ENCODE measurements at regions not wholly inside any gene's neighbourhood (a gene's known extent, or its start where the extent isn't known, plus 50 kb on each side); places are given as distances from the start of the nearest gene placed in this dataset.
"Not testable (repeated sequence)": the region's sequence is repeated elsewhere in the genome, so short reads cannot be mapped to it uniquely, and the experiment has no call there.

DNA sequence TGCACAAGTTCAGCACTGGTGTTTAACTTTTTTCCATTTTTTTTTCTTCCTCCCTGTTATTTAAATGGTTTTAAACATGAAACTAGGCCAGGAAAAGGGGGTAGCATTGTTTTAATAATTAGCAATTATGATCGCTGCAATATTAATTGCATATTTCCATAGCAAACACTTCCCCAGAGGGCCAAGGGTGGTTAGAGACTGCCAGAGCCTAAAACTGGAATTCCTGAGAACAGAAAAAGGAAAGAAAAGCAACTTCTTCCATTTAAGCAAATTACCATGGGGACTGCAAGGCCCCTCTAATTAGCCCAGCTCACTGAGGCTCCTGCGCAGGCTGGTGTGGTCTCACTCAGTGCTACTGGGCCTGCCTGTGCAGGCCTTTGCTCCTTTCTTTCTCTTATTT is 201.5 kb downstream of the SMAD2 start:
- no peak for DNase-seq (ENCODE audit: low read depth in 3 of 3)

DNA sequence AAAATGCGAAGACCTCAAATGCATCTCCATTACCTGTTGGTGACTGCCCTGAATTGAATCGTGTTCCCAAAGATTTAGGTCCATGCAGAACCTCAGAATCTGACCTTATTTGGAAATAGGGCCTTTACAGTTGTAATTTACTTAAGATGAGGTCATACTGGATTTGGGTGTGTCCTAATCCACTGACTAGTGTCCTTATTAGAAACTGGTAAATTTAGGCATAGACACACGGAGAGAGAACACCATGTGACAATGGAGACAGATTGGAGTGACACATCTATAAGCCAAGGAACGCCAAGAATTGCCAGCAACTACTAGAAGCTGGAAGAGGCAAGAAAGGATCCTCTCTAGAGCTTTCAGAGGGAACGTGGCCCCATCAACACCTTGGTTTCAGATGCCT is 203.1 kb downstream of the SMAD2 start:
- DNase-seq (ENCODE audit: low read depth in 3 of 3): no peak

DNA sequence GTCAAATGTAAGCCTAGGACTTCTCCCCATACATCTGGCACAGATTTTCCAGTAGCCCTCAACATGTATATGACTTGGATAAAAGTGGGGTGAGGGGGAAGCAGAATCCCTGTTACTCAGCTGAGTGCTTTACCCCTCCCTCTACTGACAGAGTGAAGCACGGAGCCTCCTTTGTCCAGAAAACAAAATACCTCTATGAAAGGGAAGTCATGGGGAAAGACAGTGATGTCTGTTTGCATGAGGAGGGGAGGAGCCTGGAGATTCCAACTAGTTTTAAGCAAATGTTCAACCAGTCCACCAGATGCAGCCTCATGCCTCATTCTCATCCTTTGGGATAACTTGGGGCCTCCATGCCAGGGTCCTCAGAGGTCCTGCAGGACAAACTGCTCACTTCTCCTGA is 203.9 kb downstream of the SMAD2 start:
- no peak for DNase-seq (ENCODE audit: low read depth in 3 of 3)

DNA sequence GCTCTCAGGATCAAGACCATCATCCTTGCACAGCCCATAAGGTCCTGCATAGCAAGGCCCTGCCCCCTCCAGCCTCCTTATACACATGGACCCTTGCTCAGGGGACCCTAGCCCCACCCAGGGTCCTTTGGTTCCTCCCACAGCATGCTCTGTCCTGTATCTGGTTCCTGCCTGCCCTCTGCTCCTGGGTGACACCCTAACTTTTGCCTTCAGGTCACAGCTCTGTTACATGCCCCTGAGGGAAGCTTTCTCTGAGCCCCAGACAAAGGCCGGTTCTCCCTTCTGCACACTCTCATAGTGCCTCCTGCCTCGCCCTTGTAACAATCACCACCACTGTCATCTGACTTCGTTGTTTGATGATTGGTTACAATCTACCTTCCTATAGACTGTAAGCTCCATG is 204.8 kb downstream of the SMAD2 start:
- DNase-seq (ENCODE audit: low read depth in 3 of 3): no peak

DNA sequence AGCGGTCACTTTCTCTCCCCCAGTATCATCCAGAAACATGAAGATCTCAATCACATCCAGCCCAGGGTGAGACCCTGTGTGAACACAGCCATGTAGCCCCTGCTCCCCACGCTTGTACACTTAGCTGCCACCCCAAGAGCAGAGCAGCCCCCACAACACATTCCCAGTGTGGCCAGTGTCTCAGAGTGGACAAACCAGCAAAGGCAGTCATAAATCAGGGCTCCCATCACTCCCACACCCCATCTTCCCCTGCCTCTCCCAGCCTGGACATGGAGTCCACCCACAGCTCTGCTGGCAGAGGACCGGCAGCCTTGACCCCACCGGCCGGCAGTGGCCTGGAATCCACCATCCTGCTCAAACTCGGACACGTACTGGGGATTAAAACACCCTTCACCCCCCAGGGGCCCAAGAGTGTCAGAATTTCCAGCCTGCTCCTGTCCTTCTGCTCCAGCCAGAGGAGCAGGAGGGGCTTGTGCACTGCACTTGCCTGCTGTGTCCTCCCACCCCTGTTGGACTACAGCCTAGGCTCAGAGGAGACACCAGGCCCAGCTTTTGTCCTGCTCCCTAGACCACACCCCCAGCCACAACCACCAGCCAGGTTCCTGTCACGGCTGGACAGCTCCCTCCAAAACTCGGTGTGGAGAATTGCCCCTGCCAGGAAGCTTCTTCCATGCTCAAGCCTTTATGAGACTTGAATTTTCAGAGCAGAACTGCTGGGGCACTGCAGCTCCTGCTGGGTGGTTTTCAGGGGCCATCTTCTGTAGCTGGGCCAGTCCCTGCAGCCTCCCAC is 206.1 kb downstream of the SMAD2 start:
- DNase-seq (ENCODE audit: low read depth in 3 of 3): no peak

DNA sequence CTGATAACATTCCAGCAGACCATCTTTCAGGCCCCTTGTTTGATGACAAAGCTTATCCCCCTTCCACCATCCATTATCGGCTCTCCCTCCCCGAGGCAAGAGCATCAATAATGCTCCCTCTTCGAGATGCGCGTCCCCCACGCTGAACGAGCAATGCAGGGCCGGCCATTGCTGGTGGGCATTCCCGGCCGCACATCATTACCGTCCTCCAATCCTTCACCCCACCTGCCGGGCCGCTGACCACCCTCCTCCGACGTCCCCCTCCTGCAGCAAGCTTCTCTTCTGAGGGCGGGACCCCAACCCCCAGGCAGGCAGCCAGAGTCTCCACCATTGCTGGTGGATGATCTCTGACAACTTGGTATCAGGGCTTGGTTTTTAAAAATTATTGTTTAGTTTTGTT is 208.6 kb downstream of the SMAD2 start:
- DNase-seq (ENCODE audit: low read depth in 3 of 3): no peak

DNA sequence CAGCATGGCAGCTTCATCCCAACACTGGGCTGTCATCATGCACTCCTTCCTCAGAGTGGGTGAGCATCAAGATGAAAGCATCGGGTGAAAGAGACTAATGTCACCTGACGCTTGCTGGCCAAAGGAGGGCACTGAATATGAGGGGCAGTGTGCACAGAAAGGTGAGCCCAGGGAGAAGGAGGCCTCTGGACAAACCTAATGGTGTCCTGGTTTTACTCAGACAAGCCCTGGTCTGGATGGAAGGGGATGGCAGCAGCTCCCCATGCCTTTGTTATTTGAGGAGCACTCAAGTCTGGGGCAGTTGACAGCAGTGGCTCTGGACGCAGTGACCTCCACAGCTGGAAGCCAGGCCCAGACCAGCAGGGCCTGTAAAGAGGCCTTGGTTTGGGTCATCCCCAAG is 209.7 kb downstream of the SMAD2 start:
- no peak for DNase-seq (ENCODE audit: low read depth in 3 of 3)

DNA sequence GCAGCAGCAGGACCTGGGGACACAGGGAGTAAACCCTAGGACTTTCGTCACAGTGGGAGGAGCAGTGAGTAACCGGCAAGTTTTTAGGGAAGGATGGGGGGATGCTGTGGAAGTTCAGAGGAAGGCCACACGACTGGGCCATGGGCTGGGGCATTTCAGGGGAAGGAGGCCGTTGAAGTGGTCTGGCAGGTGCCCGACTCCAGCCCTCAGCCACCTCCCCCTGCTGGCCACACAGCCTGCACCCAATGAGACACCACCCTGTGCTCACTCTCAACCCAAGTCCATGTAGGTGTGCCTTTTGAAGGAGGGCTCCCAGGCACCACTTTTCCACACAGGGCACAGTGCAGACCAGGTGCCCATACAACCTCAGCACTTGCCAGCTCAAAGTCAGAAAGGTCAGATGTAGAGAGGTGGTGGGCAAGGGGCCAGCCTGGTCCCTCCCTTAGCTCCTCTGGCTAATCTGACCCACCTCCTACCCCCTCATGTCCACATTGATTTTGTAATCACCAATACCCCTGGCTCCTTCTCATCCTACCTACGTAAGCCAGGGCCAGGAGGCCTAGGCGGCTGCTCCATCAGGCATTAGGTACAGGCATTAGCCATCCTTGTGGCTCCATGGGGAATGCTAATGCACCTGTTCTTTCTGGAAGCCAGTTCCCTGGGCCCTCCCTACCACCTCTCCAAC is 211.2 kb downstream of the SMAD2 start:
- DNase-seq (ENCODE audit: low read depth in 3 of 3): no peak

DNA sequence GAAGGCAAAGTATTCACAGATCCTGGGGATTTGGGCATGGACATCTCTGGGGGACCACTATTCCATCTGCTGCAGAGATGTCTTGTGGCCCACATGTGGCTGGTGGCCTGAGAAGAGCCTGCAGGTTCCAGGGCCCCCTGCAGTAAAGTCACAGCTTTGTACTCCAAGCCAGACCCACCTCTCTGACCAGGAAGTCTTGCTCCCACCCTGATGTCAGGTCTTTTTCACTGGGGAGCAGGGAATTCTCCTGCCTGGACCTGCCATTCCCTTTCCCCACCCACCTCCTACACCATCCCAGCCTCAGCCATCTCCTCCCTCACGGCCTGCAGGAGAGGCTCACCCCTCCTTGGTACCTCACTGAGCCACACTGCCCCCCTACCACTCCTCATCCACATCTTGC is 211.8 kb downstream of the SMAD2 start:
- no peak for DNase-seq (ENCODE audit: low read depth in 3 of 3)

DNA sequence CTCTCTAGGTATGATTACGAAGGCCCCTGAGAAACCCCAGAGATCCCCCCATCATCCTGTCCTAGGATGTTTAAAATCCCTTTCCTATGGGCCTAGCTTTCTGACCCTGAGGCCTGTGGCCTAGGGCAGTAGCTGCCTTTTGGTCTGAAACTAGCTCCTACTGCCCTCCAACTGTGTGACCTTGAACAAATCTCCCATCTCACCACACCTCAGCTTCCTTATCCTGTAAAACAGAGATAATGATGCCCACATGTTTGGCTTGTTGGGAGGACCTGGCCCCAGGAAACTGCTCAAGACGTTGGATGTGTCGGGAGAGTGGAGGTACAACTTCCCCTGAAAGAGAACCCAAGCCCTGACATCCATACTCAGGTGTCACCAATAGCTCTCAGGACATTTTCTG is 213.2 kb downstream of the SMAD2 start:
- no peak for DNase-seq (ENCODE audit: low read depth in 3 of 3)

DNA sequence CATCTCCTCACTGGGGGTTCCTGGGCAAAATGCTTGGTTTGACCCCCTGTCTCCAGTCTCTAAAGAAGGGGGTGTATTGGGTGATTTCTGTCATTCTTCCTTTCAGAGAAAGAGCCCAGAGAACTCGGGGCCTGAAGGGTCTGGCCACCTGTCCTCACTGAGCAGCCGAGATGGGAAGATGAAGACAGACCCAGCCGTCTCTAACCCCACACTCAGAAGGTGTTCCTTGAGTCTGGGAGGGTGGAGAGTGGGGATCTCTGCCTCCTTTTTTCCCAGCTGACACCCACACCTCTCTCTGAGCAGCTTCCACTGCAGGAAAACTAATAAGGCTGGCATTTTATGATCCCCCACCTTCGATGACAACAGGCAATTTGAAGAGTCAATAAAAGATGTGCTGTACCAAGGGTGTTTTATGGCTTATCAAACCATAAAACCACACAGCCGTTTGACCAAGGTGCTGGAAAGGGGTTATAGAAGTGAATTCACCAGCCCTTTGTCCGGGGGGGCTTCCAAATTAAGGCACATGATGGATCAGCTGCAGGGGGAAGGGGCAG is 213.8 kb downstream of the SMAD2 start:
- DNase-seq (ENCODE audit: low read depth in 3 of 3): no peak

DNA sequence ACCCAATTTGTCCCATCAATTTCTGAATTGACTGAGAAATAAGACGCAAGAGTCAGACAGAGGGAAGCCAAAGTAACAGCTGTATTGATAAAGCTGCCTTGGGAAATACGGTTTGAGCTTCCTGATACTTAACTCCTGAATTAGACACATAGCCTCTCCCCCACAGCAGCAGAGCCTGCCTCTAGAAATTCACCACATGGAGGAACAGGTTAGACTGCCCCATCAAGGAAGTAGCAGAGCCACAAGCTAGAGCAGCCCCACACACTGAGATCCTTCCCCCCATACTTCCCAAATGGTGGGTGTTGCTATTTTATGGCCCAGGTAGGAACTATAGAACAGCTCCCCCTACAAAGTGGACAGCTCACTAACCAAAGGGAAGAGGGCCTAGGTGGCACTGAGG is 220.0 kb downstream of the SMAD2 start:
- no peak for DNase-seq (ENCODE audit: low read depth in 3 of 3)

DNA sequence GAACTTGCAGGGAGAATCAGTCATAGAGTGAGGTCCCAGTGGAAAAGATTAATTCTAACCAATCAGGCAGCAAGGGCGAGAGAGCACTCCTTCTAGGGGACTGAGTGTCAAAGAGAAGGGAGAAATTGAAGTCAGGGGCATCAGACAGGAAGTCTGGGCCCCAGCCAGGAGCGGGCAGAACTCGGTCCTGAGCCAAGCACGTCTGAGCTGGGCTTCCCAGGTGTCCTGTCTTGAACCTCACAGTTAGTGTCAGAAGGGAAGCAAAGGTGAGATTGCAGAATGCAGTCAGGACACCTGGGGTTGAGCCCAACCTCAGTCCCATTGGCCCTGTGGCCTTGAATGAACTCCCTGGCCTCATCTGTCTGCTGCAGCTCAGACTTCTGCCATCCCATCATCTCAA is 220.9 kb downstream of the SMAD2 start:
- no peak for DNase-seq (ENCODE audit: low read depth in 3 of 3)

DNA sequence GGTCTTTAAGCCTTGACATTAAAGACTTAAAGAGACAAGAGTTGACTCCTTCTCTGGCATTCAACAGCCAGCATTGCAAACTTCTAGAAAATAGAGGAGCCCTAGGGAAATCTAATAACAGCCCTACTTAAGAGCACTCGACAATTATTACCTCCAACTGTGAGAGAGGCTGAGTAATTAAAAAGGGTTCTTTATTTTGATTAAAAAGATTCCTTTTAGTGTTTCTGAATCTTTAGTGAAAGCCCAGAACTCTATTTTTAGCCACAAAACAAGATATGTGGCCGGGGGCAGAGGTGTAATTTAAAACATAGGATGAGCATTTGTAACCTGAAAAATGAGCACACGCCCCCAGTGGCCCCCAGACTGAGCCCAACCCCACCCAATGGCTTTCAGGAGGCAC is 222.3 kb downstream of the SMAD2 start:
- DNase-seq (ENCODE audit: low read depth in 3 of 3): no peak

DNA sequence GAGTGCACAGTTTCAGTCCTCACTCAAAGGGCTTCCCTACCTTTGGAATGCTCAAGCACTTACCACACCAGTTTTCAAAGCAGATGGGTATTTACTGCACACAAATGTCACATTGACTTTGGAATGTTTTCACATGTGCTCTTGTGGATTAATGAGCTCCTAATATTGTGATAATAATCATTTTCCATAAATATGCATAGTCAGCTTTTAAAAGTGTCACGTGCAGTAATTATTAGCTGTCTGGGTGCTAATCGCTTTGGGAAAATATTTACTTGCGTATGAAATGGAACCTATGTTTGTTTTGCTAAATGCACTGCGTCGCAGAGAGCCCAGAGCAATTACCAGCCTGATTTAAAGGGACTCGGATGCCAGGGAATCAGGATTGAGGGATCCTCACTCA is 229.3 kb downstream of the SMAD2 start:
- no peak for DNase-seq (ENCODE audit: low read depth in 3 of 3)

DNA sequence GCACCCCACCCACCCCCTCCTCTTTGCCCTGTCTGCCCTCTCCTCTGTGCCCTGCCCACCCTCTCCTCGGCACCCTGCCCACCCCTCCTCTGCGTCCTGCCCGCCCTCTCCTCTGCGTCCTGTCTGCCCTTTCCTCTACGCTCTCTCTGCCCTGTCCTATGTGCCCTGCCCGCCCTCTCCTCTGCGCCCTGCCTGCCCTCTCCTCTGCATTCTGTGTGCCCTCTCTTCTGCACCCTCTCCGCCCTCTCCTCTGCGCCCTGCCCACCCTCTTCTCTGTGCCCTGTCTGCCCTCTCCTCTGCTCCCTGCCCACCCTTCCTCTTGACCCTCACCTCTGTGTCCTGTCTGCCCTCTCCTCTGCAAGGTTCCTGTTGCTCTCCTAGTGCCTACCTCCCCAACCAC is 233.6 kb downstream of the SMAD2 start:
- DNase-seq (ENCODE audit: low read depth in 3 of 3): no peak

DNA sequence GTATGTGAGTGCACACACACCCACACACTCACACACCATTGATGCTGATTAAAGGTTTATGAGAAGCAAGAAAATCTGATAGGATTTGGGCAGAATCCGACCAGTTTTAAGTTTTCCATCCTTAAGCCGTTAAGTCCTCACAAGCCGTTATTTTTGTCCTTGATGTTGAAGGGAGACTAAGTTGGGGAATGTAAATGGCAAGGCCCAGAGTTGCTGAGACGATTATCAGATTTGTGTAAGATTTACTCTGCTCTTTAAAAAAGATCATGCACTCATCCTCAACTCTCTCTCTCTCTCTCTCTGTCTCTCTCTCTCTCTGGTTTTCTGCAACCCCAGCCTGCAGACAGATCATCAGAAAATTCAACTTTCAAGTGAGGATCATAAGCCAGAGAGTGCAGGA is 238.8 kb downstream of the SMAD2 start:
- no peak for DNase-seq (ENCODE audit: low read depth in 3 of 3)

DNA sequence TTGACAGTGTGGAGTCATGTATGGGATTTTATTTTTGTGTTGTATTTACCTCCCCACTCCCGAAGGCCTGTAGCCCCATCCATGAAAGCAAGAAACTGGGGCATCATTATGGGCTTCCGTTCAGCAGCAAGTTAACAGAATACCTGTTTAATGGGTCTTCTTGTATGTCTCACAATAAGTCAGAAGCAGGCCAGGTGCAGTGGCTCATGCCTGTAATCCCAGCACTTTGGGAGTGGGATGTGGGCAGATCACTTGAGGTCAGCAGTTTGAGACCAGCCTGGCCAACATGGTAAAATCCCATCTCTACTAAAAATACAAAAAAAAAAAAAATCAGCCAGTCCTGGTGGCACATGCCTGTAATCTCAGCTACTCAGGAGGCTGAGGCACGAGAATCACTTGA is 239.7 kb downstream of the SMAD2 start:
- DNase-seq (ENCODE audit: low read depth in 3 of 3): not testable (repeated sequence)

DNA sequence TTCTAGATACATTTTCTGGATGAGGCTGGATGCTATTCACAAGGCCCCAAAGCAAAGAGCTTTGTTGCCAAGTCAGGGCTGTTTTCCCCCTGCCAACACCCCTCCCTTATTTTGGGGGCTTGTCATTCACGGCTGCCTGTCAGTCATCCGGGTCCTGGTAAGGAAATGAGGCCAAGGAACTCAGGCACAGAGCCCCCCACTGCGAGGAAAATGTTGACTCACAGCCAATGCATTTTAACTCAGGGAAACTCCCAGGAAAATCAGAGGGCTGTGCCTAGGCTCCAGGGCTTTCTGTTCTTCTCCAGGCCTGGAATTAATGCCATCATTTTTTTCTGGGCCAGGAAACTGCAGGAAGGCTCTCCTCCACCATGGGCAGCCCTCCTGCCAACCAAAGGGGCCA is 241.1 kb downstream of the SMAD2 start:
- DNase-seq (ENCODE audit: low read depth in 3 of 3): no peak

DNA sequence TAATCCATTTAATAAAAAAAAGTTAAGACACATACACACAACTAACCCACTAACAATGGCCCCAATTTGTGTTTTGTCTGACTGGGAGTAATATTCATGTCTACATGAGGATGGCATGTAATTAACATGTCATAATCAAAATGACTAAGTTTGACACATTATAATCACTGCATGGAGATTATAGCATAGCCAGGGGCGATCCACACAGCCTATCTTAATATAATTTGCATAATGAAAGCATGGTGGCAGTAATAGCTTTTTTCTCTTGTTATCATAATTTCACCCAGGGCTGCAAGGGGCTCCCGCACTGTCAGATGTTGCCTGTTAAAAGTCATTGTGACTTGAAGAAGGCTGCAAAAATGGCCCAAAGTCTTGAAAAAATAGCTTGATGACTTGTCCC is 243.7 kb downstream of the SMAD2 start:
- DNase-seq (ENCODE audit: low read depth in 3 of 3): no peak

DNA sequence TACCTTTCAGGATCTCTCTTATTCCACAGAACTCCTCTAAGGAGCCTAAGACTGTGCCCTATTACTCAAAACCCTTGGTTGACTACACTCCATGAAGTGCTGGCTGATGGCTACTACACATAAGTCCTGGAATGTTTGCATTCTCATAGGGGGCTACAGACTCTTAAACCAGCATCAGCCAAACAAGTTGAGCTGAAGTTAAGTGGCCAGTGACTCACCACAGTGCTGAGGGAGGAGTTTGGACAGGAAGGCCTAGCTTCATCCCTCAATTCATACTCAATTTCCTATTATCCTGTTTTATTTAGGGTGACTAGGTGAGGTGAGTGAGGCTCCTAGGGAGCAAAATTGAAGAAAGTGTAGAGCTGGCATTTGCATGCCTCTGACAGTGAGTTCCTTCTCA is 246.7 kb downstream of the SMAD2 start:
- DNase-seq (ENCODE audit: low read depth in 3 of 3): no peak

DNA sequence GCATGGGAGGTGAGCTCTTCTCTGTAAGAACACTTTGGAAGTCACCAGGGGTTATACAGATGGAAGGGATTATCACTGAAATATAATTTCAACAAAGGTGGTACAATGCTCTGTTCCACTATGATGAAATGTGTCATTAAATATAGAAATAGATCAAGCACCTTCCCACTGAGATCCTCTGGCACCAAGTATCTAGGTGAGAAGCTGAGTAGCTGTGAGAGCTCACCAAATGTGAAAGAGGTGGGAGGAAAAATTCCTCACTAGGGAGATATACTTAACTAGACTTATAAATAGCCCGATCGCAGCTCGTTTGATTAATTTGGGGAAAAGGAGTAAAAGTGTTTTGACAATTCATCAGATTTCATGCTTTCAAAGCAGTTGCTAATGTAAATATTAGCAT is 247.6 kb downstream of the SMAD2 start:
- DNase-seq (ENCODE audit: low read depth in 3 of 3): no peak

DNA sequence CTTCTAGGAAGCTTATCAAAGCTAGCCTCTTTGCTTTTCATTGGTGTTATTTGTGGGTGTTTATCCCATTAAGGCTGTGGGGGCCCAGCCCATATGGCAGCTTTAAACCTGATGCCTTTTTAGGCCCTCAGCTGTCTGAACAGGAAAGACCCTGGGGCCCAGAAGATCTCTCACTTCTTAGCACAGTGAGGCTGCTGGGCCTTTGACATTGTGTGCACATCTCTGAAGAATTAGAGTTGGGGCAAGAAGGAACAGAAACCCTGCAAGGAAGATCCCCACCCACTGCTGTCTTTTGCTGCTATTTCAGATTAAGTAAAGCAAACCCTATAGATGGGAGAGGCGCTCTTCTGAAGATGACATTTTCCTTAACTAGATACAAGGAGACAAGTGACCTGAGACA is 250.0 kb downstream of the SMAD2 start:
- DNase-seq (ENCODE audit: low read depth in 3 of 3): no peak

All from stimulated activated CD4-positive, alpha-beta T cell treated with anti-CD3 and anti-CD28 coated beads, TNF-alpha, amount 100 ng/mL, for 24 hours (primary cell).